GM18861 (cell line): ENCODE measurements at regions not wholly inside any gene's neighbourhood (a gene's known extent, or its start where the extent isn't known, plus 50 kb on each side); places are given as distances from the start of the nearest gene placed in this dataset.
"Not testable (repeated sequence)": the region's sequence is repeated elsewhere in the genome, so short reads cannot be mapped to it uniquely, and the experiment has no call there.

Experiments
- ATAC-seq: cut with Tn5 transposase; IDR thresholded peaks from one replicate; pipeline ENCODE4 v1.9.1; 2021; ENCODE audit not compliant: unreplicated experiment

DNA sequence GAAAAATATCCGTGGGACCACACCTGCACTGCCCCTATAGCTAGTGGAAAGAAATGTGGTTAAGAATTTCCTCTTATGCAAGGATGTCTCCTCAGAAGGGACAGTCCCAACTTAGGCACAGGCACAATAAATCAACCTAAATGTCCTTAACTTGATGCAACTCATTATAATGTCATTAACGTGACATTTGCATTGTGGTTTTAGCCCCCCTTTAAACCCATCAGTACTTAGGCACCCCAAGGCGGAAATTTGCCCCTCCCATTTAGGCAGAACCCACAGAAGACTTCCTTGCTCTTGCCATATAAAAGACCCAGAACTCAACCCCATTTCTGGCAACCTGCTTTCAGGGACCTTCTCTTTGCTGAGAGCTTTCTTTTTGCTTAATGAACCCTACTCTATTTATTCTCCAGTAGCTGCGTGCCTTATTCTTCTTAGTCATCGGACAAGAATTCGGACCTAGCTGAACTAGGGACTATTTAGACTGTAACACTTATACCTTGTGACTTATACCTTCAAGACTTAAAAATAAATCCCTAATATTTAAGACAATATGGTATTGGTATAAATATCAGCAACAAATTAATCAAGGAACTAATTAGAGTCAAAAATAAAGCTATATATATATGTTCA is 1281.6 kb upstream of the TMEFF2 start:
- peak; percentile 51 for ATAC-seq

DNA sequence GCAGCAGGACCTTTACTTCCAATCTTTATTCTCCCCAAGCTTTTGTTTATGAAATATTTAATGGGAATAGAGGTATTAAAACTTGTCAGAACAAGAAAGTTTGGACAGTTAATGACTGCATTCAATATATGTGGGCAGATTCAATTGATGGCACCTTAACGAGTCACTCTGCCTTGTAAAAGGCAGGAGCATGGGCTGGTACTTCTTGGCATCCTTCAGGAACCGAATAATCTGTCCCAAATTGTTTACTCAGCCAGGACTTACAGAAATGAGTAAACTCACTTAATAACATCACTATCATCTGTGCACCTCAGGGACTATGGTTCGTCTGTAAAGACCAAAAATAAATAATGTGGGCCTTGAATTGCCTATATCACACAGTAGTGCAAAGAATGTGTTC is 1280.3 kb upstream of the TMEFF2 start:
- ATAC-seq: no peak

DNA sequence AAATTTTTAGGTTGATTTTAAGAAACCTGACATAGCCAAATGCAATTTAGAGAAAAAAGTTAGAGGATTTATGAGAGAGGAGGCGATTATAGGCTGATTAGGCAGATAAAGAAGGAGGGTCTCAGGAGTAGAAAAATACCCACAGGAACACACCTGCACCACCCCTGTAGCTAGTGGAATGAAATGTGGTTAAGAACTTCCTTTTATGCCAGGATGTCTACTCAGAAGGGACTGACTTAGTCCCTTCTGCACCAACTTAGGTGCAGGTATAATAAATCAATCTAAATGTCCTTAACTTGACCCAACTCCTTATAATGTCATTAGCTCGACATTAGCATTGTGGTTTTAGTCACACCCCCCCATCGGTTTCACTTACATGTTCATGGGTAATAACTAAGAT is 1274.5 kb upstream of the TMEFF2 start:
- ATAC-seq: peak; percentile 57

DNA sequence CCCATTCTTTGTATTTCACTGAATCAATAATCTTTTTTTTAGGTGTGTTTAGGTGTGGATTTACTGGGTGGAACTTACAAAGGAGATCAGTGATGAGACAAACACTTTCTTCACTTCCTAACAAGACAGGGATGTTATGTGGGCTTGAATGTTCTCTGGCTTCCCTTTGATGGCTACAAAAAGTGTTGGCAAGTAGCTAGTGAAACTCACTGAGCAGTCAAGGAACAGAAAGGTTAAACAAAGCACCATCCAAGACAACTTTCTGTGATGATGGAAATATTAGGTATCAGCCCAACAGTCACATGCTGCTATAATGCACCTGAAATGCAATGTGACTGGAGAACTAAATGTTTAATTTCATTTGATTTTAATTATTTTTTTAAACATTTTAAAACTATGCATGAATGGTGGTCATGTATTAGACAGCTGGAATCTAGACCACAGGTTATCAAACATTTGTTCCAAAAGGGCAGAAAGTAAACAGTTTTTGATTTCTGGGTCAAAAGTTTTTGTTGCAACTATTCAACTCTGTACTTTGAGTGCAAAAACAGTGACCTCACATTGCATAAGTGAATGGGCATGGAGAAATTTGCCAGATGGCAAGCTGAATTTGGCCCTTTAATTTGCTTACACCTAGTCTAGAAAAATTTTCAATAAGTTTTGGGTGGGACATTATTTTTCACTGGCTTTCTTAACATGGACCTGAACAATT is 1272.7 kb upstream of the TMEFF2 start:
- ATAC-seq: no peak

GRCh38 chr2:193463011-193463410 is 1268.3 kb upstream of the TMEFF2 start:
- ATAC-seq: no peak

DNA sequence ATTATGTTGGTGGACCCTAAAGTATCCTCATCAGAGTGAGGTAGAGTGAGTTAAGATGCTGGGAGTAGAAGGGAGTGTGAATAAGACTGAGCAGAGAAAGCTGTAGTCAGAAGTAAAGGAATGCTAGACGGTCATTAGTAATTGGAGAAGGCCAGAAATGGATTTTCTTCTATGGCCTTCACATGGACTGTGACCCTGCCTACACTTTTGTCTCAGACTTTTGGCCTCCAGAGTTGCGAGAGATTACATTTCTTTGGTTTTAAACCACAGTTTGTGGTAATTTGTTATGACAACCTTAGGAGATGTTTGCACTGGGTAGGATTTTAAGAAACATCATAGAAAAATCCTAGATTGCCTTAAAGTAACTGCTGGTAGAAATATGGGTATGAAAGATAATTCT is 1267.7 kb upstream of the TMEFF2 start:
- ATAC-seq: no peak

DNA sequence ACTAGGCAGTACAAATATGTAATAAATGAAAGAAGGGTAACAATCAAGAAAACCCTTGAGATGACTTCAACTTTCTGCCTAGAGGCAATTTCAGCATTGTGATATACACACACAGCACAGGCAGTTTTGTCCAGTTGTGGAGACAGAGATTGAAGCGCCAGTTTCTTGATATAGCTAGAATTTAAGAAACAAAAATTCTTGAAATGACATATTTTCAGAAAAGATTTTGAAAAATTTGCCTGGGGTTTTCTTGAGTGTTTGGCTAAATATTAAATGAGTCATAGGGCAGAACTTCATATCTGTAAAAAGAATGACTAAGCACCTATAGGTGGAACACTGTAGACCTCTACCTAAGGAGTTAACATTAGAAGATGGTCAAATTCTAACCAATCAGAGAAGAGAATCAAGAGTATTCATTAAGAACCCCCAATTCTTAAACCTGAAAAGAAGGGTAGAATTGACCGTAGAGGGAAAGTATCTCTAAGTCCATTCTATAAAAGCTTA is 1266.8 kb upstream of the TMEFF2 start:
- ATAC-seq: peak; percentile 79

DNA sequence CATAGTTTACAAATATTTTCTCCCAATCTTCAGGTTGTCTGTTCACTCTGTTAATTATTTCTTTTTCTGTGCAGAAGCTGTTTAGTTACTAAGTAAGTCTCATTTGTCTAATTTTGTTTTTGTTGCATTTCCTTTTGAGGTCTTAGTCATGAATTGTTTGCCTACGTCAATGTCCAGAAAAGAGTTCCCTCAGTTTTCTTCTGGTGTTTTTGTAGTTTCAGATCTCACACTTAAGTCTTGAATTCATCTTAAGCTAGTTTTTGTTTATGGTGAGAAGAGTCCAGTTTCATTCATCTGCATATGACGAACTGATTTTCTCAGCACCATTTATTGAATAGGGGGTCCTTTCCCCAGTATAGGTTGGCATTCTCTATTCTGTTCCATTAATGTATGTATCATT is 1252.2 kb upstream of the TMEFF2 start:
- ATAC-seq: peak; percentile 48

DNA sequence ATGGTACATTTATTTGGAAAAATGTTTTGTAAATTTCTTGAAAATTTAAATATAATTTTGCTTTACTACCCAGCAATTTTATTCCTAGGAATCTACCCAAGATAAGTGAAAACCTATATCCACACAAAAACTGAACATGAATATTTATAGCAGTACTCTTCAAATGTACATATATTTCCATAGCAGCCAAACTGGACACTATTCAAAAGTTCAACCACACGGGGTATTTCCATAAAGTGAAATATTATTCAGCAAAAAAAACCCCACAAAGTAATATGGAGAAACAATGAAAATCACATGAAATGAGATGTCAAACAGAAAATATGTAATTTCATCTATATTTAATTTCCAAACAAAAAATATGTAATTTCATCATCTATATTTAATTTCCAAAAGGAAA is 1247.6 kb upstream of the TMEFF2 start:
- ATAC-seq: no peak

- no peak for ATAC-seq
Measured at GRCh38 chr2:193428336-193428818, 1233.6 kb upstream of the TMEFF2 start.

GRCh38 chr2:193412368-193412767 is 1217.6 kb upstream of the TMEFF2 start:
- not testable (repeated sequence) for ATAC-seq

- ATAC-seq: no peak
Measured at GRCh38 chr2:193409951-193410350, 1215.2 kb upstream of the TMEFF2 start.

GRCh38 chr2:193382583-193382982 is 1187.8 kb upstream of the TMEFF2 start:
- no peak for ATAC-seq

DNA sequence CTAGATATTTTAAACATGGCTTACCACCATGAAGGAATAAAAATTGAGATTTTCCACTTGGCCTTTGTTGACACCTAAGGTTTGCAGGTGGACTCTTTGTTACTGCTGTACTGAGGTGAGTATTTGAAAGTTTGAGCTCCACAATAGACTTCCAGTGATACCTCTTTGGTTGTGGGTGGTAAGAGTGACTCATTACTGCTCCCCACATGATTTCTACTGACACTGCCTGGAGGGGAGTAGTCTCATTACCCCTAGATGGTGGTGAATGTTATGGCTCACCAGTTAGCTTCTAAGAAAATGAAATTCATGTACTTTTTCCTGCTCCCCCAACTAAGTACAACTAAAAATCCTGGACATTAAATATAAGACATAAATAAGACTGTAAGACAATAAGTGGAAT is 1183.1 kb upstream of the TMEFF2 start:
- ATAC-seq: peak; percentile 59

DNA sequence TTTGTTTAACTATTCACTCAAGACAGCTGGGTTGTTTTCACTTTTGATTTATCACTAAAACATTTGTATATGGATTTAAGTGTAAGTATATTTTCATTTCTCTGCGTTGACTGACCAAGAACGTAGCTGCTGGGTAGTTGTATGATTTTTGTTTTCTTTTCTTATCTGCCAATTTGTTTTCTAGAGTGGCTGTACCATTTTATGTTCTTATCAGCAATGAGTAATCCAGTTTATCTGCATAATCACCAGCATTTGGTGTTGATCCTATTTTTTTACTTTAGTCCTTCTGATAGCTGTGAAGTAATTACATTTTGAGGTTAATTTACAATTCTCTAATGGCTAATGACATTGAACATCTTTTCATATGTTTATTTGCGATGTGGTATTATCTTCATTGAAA is 1178.4 kb upstream of the TMEFF2 start:
- no peak for ATAC-seq

GRCh38 chr2:193371200-193371599 is 1176.5 kb upstream of the TMEFF2 start:
- ATAC-seq: no peak

DNA sequence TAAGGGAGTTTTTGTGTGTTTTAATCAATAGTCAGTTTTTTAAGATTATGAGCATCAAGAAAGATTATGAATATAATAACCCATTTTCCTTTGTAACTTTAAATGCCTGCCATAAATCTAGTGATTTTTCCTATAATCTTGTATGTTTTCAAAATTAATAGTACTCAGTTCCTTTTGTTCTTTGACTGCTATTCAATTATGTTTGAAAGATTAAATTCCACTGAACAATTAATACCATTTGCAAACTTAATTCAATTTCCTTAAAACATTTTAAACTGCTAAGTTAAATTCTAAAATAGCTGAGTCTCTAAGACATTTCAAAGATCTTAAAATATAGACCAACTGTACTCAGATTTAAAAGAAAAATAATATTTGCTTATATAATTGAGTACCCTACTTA is 1173.9 kb upstream of the TMEFF2 start:
- no peak for ATAC-seq

DNA sequence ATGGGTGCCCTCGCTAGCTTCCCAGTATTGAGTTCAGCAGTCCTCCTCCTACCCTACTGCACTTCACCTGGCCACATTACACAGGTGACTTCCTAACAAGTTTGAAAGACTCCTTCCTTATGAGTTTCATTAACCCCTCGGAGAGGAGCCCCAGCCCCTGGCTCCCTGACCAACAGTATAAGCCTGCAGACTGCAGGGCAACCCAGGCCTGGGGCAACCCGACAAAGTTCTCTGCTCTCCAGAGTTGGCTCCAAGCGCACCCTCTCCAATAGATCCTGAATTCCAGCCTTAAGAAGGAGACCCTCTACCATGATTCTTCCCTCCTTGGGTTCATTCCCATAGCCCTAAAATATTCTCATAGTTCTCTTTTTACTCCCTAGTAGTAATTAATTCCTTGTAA is 1162.8 kb upstream of the TMEFF2 start:
- ATAC-seq: no peak

DNA sequence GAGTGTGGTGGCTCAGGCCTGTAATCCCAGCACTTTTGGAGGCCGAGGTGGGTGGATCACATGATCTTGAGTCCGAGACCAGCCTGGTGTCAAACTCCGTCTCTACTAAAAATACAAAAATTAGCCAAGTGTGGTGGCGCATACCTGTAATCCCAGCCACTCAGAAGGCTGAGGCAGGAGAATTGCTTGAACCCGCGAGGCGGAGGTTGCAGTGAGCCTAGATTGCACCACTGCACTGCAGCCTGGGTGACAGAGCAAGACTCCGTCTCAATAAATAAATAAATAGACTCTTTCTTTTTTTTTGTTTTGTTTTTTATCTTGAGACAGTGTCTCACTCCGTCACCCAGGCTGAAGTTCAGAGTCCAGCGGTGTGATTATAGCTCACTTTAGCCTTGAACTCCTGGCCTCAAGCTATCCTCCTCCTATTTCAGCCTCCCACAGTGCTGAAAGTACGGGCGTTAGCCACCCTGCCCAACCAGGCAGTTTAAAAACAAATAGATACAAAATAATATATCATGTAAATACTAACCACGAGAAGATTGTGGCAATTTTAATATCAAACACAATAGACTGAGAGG is 1158.0 kb upstream of the TMEFF2 start:
- ATAC-seq: not testable (repeated sequence)

- no peak for ATAC-seq
Measured at GRCh38 chr2:193350509-193350908, 1155.8 kb upstream of the TMEFF2 start.

GRCh38 chr2:193349642-193350041 is 1154.9 kb upstream of the TMEFF2 start:
- ATAC-seq: no peak

DNA sequence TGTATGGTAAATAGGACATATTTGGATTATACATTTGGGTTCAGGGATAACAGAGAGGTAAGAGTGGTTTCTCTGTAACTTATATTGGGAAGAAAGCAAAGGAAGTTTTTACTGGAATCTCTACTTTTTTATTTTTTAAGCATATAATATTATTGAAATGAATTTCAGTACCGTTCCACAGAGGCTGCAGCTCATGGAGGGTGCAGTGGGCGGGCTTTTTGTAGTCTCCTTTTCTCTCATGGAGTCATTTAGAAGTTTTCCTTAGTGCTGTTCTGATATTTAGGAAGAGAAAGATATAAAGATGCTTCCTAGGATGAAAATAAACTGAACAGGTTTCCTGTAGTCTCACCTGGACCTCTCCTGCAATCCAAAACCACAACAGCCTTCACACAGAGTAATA is 1153.3 kb upstream of the TMEFF2 start:
- no peak for ATAC-seq
